ENCODE measurements at regions not wholly inside any gene's neighbourhood (a gene's known extent, or its start where the extent isn't known, plus 50 kb on each side); places are given as distances from the start of the nearest gene placed in this dataset.

GRCh38 chr12:18798535-18799361 lies 60.8 kb downstream of the CAPZA3 start:
- Histone ChIP-seq H3K4me3 (ENCODE audit: low read length) (no peak overlapping the region), H3K36me3 (ENCODE audit: insufficient read depth, low read length) (no peaks in the 10 kb centered on the region), H4K20me1 (ENCODE audit: insufficient read depth) (no peaks in the 10 kb centered on the region), H3K27me3 (ENCODE audit: insufficient read depth, low read depth, low read length) (no peaks in the 10 kb centered on the region), H3K4me2 (ENCODE audit: low read length) (no peak overlapping the region), H3K9ac (ENCODE audit: low read length) (no peak overlapping the region), H3K9me2 (ENCODE audit: insufficient read depth, low read length) (no peaks in the 10 kb centered on the region), H3K9me3 (ENCODE audit: low read length) (no peaks in the 10 kb centered on the region), H3K27ac (ENCODE audit: low read length) (no peak overlapping the region), H2AFZ (ENCODE audit: low read depth, low read length) (no peak overlapping the region), H3F3A (ENCODE audit: insufficient read depth, low read length, poor library complexity, severe bottlenecking) (no peaks in the 10 kb centered on the region), H3K79me2 (replicated peaks; ENCODE audit: insufficient read depth, low read length) (no peaks in the 10 kb centered on the region)
- TF ChIP-seq REST (IDR thresholded peaks at IDR 0.05; ENCODE audit: borderline replicate concordance) (no peak), RAD21 (conservative IDR thresholded peaks at IDR 0.05) (no peak), SMC3 (conservative IDR thresholded peaks at IDR 0.05; ENCODE audit: poor library complexity) (no peak), MXI1 (conservative IDR thresholded peaks at IDR 0.05; ENCODE audit: poor library complexity, severe bottlenecking) (no peak), TAF1 (IDR thresholded peaks at IDR 0.05; ENCODE audit: low read depth) (no peak), EZH2 (IDR thresholded peaks at IDR 0.05; ENCODE audit: borderline replicate concordance, insufficient read depth, low read length, poor library complexity, severe bottlenecking) (no peak), CTCF (IDR thresholded peaks at IDR 0.05; ENCODE audit: poor library complexity, severe bottlenecking) (no peak), POLR2AphosphoS5 (IDR thresholded peaks at IDR 0.05) (no peak)

- no peaks in the 10 kb centered on the region for H3K27me3 ChIP-seq (ENCODE audit: insufficient read depth, low read depth, low read length)
- TF ChIP-seq EZH2 (IDR thresholded peaks at IDR 0.05; ENCODE audit: borderline replicate concordance, insufficient read depth, low read length, poor library complexity, severe bottlenecking) (no peak), RAD21 (conservative IDR thresholded peaks at IDR 0.05) (no peak), TAF1 (IDR thresholded peaks at IDR 0.05; ENCODE audit: low read depth) (no peak), REST (IDR thresholded peaks at IDR 0.05; ENCODE audit: borderline replicate concordance) (no peak), CTCF (IDR thresholded peaks at IDR 0.05; ENCODE audit: poor library complexity, severe bottlenecking) (no peak), MXI1 (conservative IDR thresholded peaks at IDR 0.05; ENCODE audit: poor library complexity, severe bottlenecking) (no peak), POLR2AphosphoS5 (IDR thresholded peaks at IDR 0.05) (no peak)
- H3K4me2 ChIP-seq (ENCODE audit: low read length), result no peak overlapping the region
- no peaks in the 10 kb centered on the region for H3K36me3 ChIP-seq (ENCODE audit: insufficient read depth, low read length)
- no peak overlapping the region for H3K9ac ChIP-seq (ENCODE audit: low read length)
- no peaks in the 10 kb centered on the region for H3K9me3 ChIP-seq (ENCODE audit: low read length)
- no peaks in the 10 kb centered on the region for H4K20me1 ChIP-seq (ENCODE audit: insufficient read depth)
- no peak overlapping the region for H3K4me3 ChIP-seq (ENCODE audit: low read length)
- H3K27ac ChIP-seq (ENCODE audit: low read length), result no peak overlapping the region
- no peaks in the 10 kb centered on the region for H3F3A ChIP-seq (ENCODE audit: insufficient read depth, low read length, poor library complexity, severe bottlenecking)
- H3K79me2 ChIP-seq (replicated peaks; ENCODE audit: insufficient read depth, low read length), result no peaks in the 10 kb centered on the region
- no peaks in the 10 kb centered on the region for H3K9me2 ChIP-seq (ENCODE audit: insufficient read depth, low read length)
- H2AFZ ChIP-seq (ENCODE audit: low read depth, low read length), result no peak overlapping the region
These were observed 61.6 kb downstream of the CAPZA3 start for GRCh38 chr12:18799561-18799960.
